HG03135 (cell line): ENCODE measurements at regions not wholly inside any gene's neighbourhood (a gene's known extent, or its start where the extent isn't known, plus 50 kb on each side); places are given as distances from the start of the nearest gene placed in this dataset.

ENCODE experiments used
- ATAC-seq: cut with Tn5 transposase; IDR thresholded peaks from one replicate; pipeline ENCODE4 v1.9.1; 2021; ENCODE audit warnings: mild to moderate bottlenecking, moderate library complexity; ENCODE audit not compliant: unreplicated experiment

- no peak for ATAC-seq
Measured at GRCh38 chr5:112653638-112654205, 84.0 kb upstream of the APC start.

GRCh38 chr5:112655513-112655912, 82.2 kb upstream of the APC start:
- no peak for ATAC-seq

- no peak for ATAC-seq
Measured at GRCh38 chr5:112656451-112656850, 81.2 kb upstream of the APC start.

- no peak for ATAC-seq
Measured at GRCh38 chr5:112657804-112658203, 79.9 kb upstream of the APC start.

- ATAC-seq, result no peak
Measured at GRCh38 chr5:112660359-112660758, 77.3 kb upstream of the APC start.

GRCh38 chr5:112663146-112663545, 74.5 kb upstream of the APC start:
- ATAC-seq, result no peak

GRCh38 chr5:112668016-112668415, 69.7 kb upstream of the APC start:
- no peak for ATAC-seq

- ATAC-seq, result no peak
Measured at GRCh38 chr5:112668911-112669310, 68.8 kb upstream of the APC start.

- ATAC-seq, result no peak
Measured at GRCh38 chr5:112669328-112669963, 68.2 kb upstream of the APC start.

GRCh38 chr5:112671687-112672086, 66.0 kb upstream of the APC start:
- no peak for ATAC-seq

- peak; percentile 61 for ATAC-seq
Measured at GRCh38 chr5:112681481-112681908, 56.2 kb upstream of the APC start.

- no peak for ATAC-seq
Measured at GRCh38 chr5:112682621-112683061, 55.0 kb upstream of the APC start.

GRCh38 chr5:112684121-112684520, 53.6 kb upstream of the APC start:
- ATAC-seq, result peak; percentile 49

- ATAC-seq, result peak; percentile 19
Measured at GRCh38 chr5:112684737-112685136, 52.9 kb upstream of the APC start.

GRCh38 chr5:112685386-112685785, 52.3 kb upstream of the APC start:
- no peak for ATAC-seq

- no peak for ATAC-seq
Measured at GRCh38 chr5:112685931-112686330, 51.8 kb upstream of the APC start.

- ATAC-seq, result no peak
Measured at GRCh38 chr5:112686675-112687074, 51.0 kb upstream of the APC start.

- no peak for ATAC-seq
Measured at GRCh38 chr5:112687306-112687705, 50.4 kb upstream of the APC start.
